VCaP (cell line): ENCODE measurements at regions not wholly inside any gene's neighbourhood (a gene's known extent, or its start where the extent isn't known, plus 50 kb on each side); places are given as distances from the start of the nearest gene placed in this dataset.

Experiments
- H3K27ac ChIP-seq: fragments of 450-650 bp; 2 replicates; pipeline ENCODE4 v1.5.1; 2017
- CTCF ChIP-seq: fragments of 450-650 bp; conservative IDR thresholded peaks from 2 replicates; pipeline ENCODE4 v1.5.1; 2017; ENCODE audit warnings: mild to moderate bottlenecking, moderate library complexity

- no peak overlapping the region for H3K27ac ChIP-seq
- TF ChIP-seq CTCF = no peak
Observed at GRCh38 chr11:92322225-92322624, 97.6 kb downstream of the FAT3 start.

- no peak overlapping the region for H3K27ac ChIP-seq
- no peak for TF ChIP-seq CTCF
Observed at GRCh38 chr11:92324890-92325289, 100.3 kb downstream of the FAT3 start.

GRCh38 chr11:92325416-92325815, 100.8 kb downstream of the FAT3 start:
- TF ChIP-seq CTCF = no peak
- H3K27ac ChIP-seq = no peak overlapping the region

GRCh38 chr11:92329137-92329536, 104.5 kb downstream of the FAT3 start:
- TF ChIP-seq CTCF = no peak

GRCh38 chr11:92329646-92330045, 105.0 kb downstream of the FAT3 start:
- TF ChIP-seq CTCF = no peak
- H3K27ac ChIP-seq = no peak overlapping the region

More at GRCh38 chr11:92329137-92329536, 104.5 kb downstream of the FAT3 start:
- no peak overlapping the region for H3K27ac ChIP-seq

- no peak overlapping the region for H3K27ac ChIP-seq
- TF ChIP-seq CTCF = no peak
Observed at GRCh38 chr11:92330114-92330513, 105.5 kb downstream of the FAT3 start.

GRCh38 chr11:92332986-92333385, 108.4 kb downstream of the FAT3 start:
- no peak overlapping the region for H3K27ac ChIP-seq
- no peak for TF ChIP-seq CTCF

GRCh38 chr11:92340839-92341238, 116.2 kb downstream of the FAT3 start:
- no peak overlapping the region for H3K27ac ChIP-seq
- TF ChIP-seq CTCF = no peak; the same call in 1 of the 2 replicates
